OCI-LY7 (cell line): ENCODE measurements at regions not wholly inside any gene's neighbourhood (a gene's known extent, or its start where the extent isn't known, plus 50 kb on each side); places are given as distances from the start of the nearest gene placed in this dataset.

Source experiments
- BruUV-seq: library from RNA; stranded (reverse); fragments of 400-500 nt; replicated peaks from 2 replicates; lab custom pipeline; 2021; lab: Mats Ljungman, UMichigan
- CTCF ChIA-PET: fragments of 300-600 bp; sonication (Branson Sonifier 250); formaldehyde crosslinking; loops from one replicate; lab custom pipeline; 2022; ENCODE audit warnings: antibody characterized with exemption; ENCODE audit not compliant: unreplicated experiment; lab: Charles Lee
- POLR2A ChIA-PET: fragments of 300-600 bp; sonication (Branson Sonifier 250); formaldehyde crosslinking; loops from one replicate; lab custom pipeline; 2022; ENCODE audit warnings: antibody characterized with exemption; lab: Charles Lee
- DNase-seq: peaks from one replicate; pipeline ENCODE4 v3.0.0-alpha.2; 2015; ENCODE audit warnings: low spot score
- H2AFZ ChIP-seq: fragments of 200-600 bp; sonication (generic), shearing (Covaris generic); 2 replicates; pipeline ENCODE4 v1.6.1; 2014; ENCODE audit warnings: mild to moderate bottlenecking, antibody characterized with exemption, low read length, moderate library complexity
- H3K27ac ChIP-seq: fragments of 200-600 bp; sonication (generic); 2 replicates; pipeline ENCODE4 v1.5.1; 2014; ENCODE audit warnings: mixed run types, low read depth, mild to moderate bottlenecking, moderate library complexity, low read length, inconsistent platforms; ENCODE audit not compliant: poor library complexity, severe bottlenecking
- H3K36me3 ChIP-seq: fragments of 200-600 bp; sonication (generic); 2 replicates; pipeline ENCODE4 v1.6.1; 2014; ENCODE audit warnings: mild to moderate bottlenecking, antibody characterized with exemption, low read length, moderate library complexity, mixed read lengths; ENCODE audit not compliant: insufficient read depth
- H3K4me1 ChIP-seq: fragments of 200-600 bp; sonication (generic); 2 replicates; pipeline ENCODE4 v1.5.1; 2014; ENCODE audit warnings: mild to moderate bottlenecking, low read length; ENCODE audit not compliant: insufficient read depth, poor library complexity, severe bottlenecking
- H3K4me2 ChIP-seq: fragments of 200-600 bp; sonication (generic); 2 replicates; pipeline ENCODE4 v1.6.1; 2014; ENCODE audit warnings: mild to moderate bottlenecking, low read length
- H3K4me3 ChIP-seq: fragments of 200-600 bp; sonication (generic); 2 replicates; pipeline ENCODE4 v1.5.1; 2014; ENCODE audit warnings: mild to moderate bottlenecking, low read depth, low read length; ENCODE audit not compliant: poor library complexity, severe bottlenecking
- H3K79me2 ChIP-seq: fragments of 200-600 bp; sonication (generic); 2 replicates; pipeline ENCODE4 v1.6.1; 2016; ENCODE audit warnings: low read depth, mild to moderate bottlenecking, low read length, moderate library complexity, mixed read lengths; ENCODE audit not compliant: insufficient read depth
- H3K9me2 ChIP-seq: fragments of 200-600 bp; sonication (generic); 2 replicates; pipeline ENCODE4 v1.6.1; 2016; ENCODE audit warnings: mild to moderate bottlenecking, low read length, mixed read lengths; ENCODE audit not compliant: insufficient read depth
- H3K9me3 ChIP-seq: fragments of 200-600 bp; sonication (generic); 2 replicates; pipeline ENCODE4 v1.6.1; 2014; ENCODE audit warnings: mild to moderate bottlenecking, mixed run types, low read length, mixed read lengths
- H4K20me1 ChIP-seq: fragments of 200-600 bp; sonication (generic); 2 replicates; pipeline ENCODE4 v1.6.1; 2014; ENCODE audit warnings: mild to moderate bottlenecking, antibody characterized with exemption, low read length, moderate library complexity, mixed read lengths; ENCODE audit not compliant: insufficient read depth
- EZH2phosphoT487 ChIP-seq: fragments of 200-600 bp; sonication (generic); IDR thresholded peaks from 2 replicates; pipeline ENCODE4 v1.6.1; 2018; ENCODE audit warnings: low read depth, borderline replicate concordance, mild to moderate bottlenecking, mixed run types, antibody characterized with exemption, low read length, moderate library complexity, mixed read lengths
- intact Hi-C: fragments of 100-400 bp; cut with micrococcal nuclease; formaldehyde crosslinking; loops from one replicate; pipeline ENCODE4 v1.10.0; 2022; ENCODE audit not compliant: unreplicated experiment
- TF ChIP-seq, protein P1 (sequence below): fragments of 200-600 bp; sonication (generic); conservative IDR thresholded peaks from 2 replicates; pipeline ENCODE4 v1.5.1; 2014; ENCODE audit warnings: mild to moderate bottlenecking, antibody characterized with exemption, low read length, moderate library complexity, mixed read lengths

DNA sequence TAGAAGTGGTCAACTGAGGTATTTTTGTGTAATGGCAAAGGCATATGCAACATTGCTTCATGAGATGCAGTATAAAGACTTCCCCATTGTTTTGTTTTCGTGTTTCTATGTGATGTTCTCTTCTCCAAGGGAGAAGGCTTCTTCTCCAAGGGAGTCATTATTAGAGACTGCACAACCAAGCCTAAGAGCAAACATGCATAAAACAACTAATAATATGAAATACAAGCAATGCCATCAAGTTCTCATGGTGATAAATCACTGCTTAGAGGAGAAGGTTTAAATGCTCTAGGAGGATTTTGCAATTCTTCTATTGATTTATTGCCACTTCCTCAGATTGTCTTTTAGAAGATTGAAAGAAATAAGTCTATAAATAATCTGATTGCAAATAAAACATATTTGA is 524.4 kb downstream of the IRS1 start:
- Histone ChIP-seq H3K4me3 (no peak overlapping the region), H3K9me3 (no peaks in the 10 kb centered on the region), H3K4me1 (no peaks in the 10 kb centered on the region), H2AFZ (no peak overlapping the region), H3K9me2 (no peaks in the 10 kb centered on the region), H3K4me2 (no peak overlapping the region), H3K27ac (no peak overlapping the region), H3K79me2 (no peaks in the 10 kb centered on the region), H3K36me3 (no peaks in the 10 kb centered on the region), H4K20me1 (no peaks in the 10 kb centered on the region)
- BruUV-seq: no TSS peak
- intact Hi-C loops: no loop called here
- ChIA-PET CTCF (no interaction called here), POLR2A (interaction anchor here (0.6 to 1.2 kb wide), 2 partner anchors 13 to 1535 kb away, joined by 3 to 6 read pairs; no protein-coding TSS in a partner anchor)
- no peak for DNase-seq
- TF ChIP-seq, protein P1, sequence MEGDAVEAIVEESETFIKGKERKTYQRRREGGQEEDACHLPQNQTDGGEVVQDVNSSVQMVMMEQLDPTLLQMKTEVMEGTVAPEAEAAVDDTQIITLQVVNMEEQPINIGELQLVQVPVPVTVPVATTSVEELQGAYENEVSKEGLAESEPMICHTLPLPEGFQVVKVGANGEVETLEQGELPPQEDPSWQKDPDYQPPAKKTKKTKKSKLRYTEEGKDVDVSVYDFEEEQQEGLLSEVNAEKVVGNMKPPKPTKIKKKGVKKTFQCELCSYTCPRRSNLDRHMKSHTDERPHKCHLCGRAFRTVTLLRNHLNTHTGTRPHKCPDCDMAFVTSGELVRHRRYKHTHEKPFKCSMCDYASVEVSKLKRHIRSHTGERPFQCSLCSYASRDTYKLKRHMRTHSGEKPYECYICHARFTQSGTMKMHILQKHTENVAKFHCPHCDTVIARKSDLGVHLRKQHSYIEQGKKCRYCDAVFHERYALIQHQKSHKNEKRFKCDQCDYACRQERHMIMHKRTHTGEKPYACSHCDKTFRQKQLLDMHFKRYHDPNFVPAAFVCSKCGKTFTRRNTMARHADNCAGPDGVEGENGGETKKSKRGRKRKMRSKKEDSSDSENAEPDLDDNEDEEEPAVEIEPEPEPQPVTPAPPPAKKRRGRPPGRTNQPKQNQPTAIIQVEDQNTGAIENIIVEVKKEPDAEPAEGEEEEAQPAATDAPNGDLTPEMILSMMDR: no peak
- TF ChIP-seq EZH2phosphoT487: no peak

DNA sequence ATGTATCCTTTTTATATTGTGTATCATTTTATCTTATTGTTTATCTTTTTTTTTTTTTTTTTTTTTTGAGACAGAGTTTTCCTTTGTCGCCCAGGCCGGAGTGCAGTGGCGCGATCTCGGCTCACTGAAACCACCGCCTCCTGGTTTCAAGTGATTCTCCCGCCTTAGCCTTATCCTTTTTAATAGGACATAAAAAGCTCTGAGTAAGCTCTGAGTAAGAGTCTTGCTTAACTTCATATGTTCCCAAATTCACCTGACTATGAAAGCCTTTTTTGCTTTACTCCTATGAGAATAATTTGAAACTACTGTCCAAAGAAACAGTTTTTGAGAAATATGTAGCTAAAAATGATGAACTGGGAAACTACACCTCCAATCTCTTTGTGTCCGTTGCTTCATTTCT is 525.5 kb downstream of the IRS1 start:
- CTCF ChIA-PET: no interaction called here
- no peaks in the 10 kb centered on the region for H3K9me2 ChIP-seq
- no TSS peak for BruUV-seq
- H3K36me3 ChIP-seq: no peaks in the 10 kb centered on the region
- no peak overlapping the region for H3K27ac ChIP-seq
- H3K9me3 ChIP-seq: no peaks in the 10 kb centered on the region
- TF ChIP-seq EZH2phosphoT487: no peak
- TF ChIP-seq, protein P1: no peak
- no peaks in the 10 kb centered on the region for H3K4me1 ChIP-seq
- H3K4me2 ChIP-seq: no peak overlapping the region
- no peak for DNase-seq
- no peaks in the 10 kb centered on the region for H3K79me2 ChIP-seq
- intact Hi-C loops: no loop called here
- H2AFZ ChIP-seq: no peak overlapping the region
- no peaks in the 10 kb centered on the region for H4K20me1 ChIP-seq
- no peak overlapping the region for H3K4me3 ChIP-seq
- POLR2A ChIA-PET: interaction anchor here (0.7 to 1.2 kb wide), 4 partner anchors 12 to 1139 kb away, joined by 3 to 6 read pairs (median 4); no protein-coding TSS in a partner anchor

DNA sequence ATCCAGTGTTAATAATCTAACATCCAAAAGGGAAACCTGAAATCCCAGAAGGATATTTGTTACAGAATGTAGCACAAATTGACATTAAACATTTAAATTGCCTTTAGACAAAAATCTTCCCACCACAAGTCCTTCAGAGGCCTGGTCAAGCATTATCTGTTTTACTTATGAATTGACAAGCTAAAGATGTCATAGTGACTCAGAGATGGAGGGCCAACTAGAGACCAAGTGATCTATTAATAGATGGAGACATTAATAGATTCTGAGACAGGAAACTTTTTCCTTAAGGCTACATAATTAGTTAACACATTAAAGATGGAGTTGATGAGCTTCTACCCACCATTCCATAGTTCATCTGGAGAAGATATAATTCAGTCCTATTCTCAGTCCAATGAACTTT is 526.2 kb downstream of the IRS1 start:
- H3K27ac ChIP-seq: no peak overlapping the region
- H3K79me2 ChIP-seq: no peaks in the 10 kb centered on the region
- no peak overlapping the region for H2AFZ ChIP-seq
- H3K4me3 ChIP-seq: no peak overlapping the region
- TF ChIP-seq, protein P1: no peak
- TF ChIP-seq EZH2phosphoT487: no peak
- ChIA-PET CTCF (no interaction called here), POLR2A (interaction anchor here (0.6 kb wide), 1 partner anchor 256 kb away, joined by 5 read pairs; no protein-coding TSS in a partner anchor)
- no peaks in the 10 kb centered on the region for H3K36me3 ChIP-seq
- no peak for DNase-seq
- no peaks in the 10 kb centered on the region for H3K9me3 ChIP-seq
- no peaks in the 10 kb centered on the region for H3K4me1 ChIP-seq
- H4K20me1 ChIP-seq: no peaks in the 10 kb centered on the region
- no peak overlapping the region for H3K4me2 ChIP-seq
- BruUV-seq: no TSS peak
- intact Hi-C loops: no loop called here
- no peaks in the 10 kb centered on the region for H3K9me2 ChIP-seq
